NCI-H1417 treated with DMSO at 0.1 percent for 48 hours (cell line): ENCODE measurements at regions not wholly inside any gene's neighbourhood (a gene's known extent, or its start where the extent isn't known, plus 50 kb on each side); places are given as distances from the start of the nearest gene placed in this dataset.
"Not testable (repeated sequence)": the region's sequence is repeated elsewhere in the genome, so short reads cannot be mapped to it uniquely, and the experiment has no call there.

Experiments
- DNase-seq: peaks from one replicate; lab custom pipeline; 2025; lab: John Stamatoyannopoulos, UW

GRCh38 chr3:43838009-43838758 lies 147.4 kb downstream of the ABHD5 start:
- no peak for DNase-seq

- no peak for DNase-seq
Measured at GRCh38 chr3:43838877-43839276, 148.1 kb downstream of the ABHD5 start.

GRCh38 chr3:43843386-43843785 lies 152.6 kb downstream of the ABHD5 start:
- DNase-seq: no peak

- DNase-seq: no peak
Measured at GRCh38 chr3:43844757-43845156, 154.0 kb downstream of the ABHD5 start.

- not testable (repeated sequence) for DNase-seq
Measured at GRCh38 chr3:43845553-43845952, 154.8 kb downstream of the ABHD5 start.

- DNase-seq: no peak
Measured at GRCh38 chr3:43852066-43852465, 161.3 kb downstream of the ABHD5 start.

GRCh38 chr3:43854283-43854682 lies 163.5 kb downstream of the ABHD5 start:
- DNase-seq: no peak

- no peak for DNase-seq
Measured at GRCh38 chr3:43854916-43855315, 164.2 kb downstream of the ABHD5 start.

GRCh38 chr3:43855674-43856299 lies 165.0 kb downstream of the ABHD5 start:
- DNase-seq: no peak

- no peak for DNase-seq
Measured at GRCh38 chr3:43856351-43856750, 165.6 kb downstream of the ABHD5 start.

- DNase-seq: no peak
Measured at GRCh38 chr3:43856761-43857160, 166.0 kb downstream of the ABHD5 start.

- no peak for DNase-seq
Measured at GRCh38 chr3:43857361-43858293, 166.9 kb downstream of the ABHD5 start.

GRCh38 chr3:43858294-43858701 lies 167.6 kb downstream of the ABHD5 start:
- DNase-seq: no peak

- no peak for DNase-seq
Measured at GRCh38 chr3:43859766-43860165, 169.0 kb downstream of the ABHD5 start.

- no peak for DNase-seq
Measured at GRCh38 chr3:43861635-43862034, 170.9 kb downstream of the ABHD5 start.

GRCh38 chr3:43862470-43862869 lies 171.7 kb downstream of the ABHD5 start:
- no peak for DNase-seq

GRCh38 chr3:43862992-43863805 lies 172.5 kb downstream of the ABHD5 start:
- DNase-seq: no peak

GRCh38 chr3:43863966-43864933 lies 173.5 kb downstream of the ABHD5 start:
- DNase-seq: no peak

- no peak for DNase-seq
Measured at GRCh38 chr3:43865351-43865750, 174.6 kb downstream of the ABHD5 start.

- DNase-seq: no peak
Measured at GRCh38 chr3:43865887-43866528, 175.3 kb downstream of the ABHD5 start.
